IPS DF 6.9 (cell line): ENCODE measurements at regions not wholly inside any gene's neighbourhood (a gene's known extent, or its start where the extent isn't known, plus 50 kb on each side); places are given as distances from the start of the nearest gene placed in this dataset.

ENCODE experiments used
- DNase-seq: peaks from one replicate; pipeline ENCODE4 v3.0.0-alpha.2; 2013; ENCODE audit warnings: low read depth, low spot score
- H3K27ac ChIP-seq: one replicate; pipeline ENCODE4 v1.5.1; 2013; ENCODE audit warnings: low read length, control low read depth
- H3K27me3 ChIP-seq: 2 replicates; pipeline ENCODE4 v1.6.1; 2013; ENCODE audit warnings: mild to moderate bottlenecking, low read length; ENCODE audit not compliant: control insufficient read depth, insufficient read depth
- H3K36me3 ChIP-seq: 2 replicates; pipeline ENCODE4 v1.6.1; 2013; ENCODE audit warnings: low read length; ENCODE audit not compliant: control insufficient read depth, insufficient read depth
- H3K4me1 ChIP-seq: 2 replicates; pipeline ENCODE4 v1.6.1; 2013; ENCODE audit warnings: low read length; ENCODE audit not compliant: control insufficient read depth, insufficient read depth
- H3K4me3 ChIP-seq: 2 replicates; pipeline ENCODE4 v1.5.1; 2013; ENCODE audit warnings: mild to moderate bottlenecking, low read length
- H3K9me3 ChIP-seq: 2 replicates; pipeline ENCODE4 v1.6.1; 2013; ENCODE audit warnings: low read length, inconsistent platforms; ENCODE audit not compliant: control insufficient read depth, insufficient read depth
- WGBS: extraction: QIAGEN DNeasy Blood & Tissue Kit; methylation state at CpG from one replicate; pipeline ENCODE4 v1.1.7; 2013; ENCODE audit warnings: mixed read lengths, missing lambda C conversion rate; ENCODE audit not compliant: insufficient read length, insufficient coverage; 5-methylcytosine and 5-hydroxymethylcytosine counted together

DNA sequence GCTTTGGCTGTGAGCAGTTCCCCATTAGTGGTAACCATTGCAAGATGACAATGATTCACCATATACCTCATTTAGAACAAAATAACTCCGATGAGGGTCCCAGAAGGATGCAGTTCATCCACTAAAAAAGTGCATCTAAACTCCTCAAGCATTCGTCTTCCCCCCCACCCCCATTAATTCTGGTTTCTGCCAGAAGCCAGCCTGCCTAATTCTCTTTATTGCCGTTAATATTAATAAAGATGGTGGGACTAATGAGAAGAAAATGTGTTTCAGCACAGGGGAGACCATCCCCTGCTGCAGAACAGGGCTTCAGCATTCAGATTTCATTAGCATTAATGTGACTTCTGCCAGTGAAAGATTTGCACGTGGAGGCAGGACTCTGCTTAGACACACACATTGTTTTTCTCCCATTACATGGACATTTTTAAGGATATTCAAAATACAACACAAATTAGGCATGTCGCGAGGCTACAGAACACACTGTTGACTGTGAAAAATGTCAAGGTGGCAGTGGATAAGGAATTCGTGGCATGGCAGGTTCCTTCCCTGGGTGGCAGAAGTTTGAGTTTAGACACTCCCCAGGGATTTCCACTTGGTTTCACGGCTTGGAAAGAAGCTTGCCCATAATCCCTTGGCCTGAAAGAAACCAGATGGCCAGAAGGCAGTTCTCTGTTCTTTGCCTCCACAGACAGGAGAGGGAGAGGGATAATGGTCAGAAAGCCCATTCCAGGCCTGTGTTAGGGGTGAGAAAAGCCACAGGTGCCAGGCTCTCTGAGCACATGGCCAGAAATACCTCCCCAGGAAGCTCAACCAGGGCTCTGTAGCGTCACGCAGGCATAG lies 236.5 kb downstream of the FOXO1 start:
- Histone ChIP-seq H3K4me1 (no peaks in the 10 kb centered on the region), H3K36me3 (no peaks in the 10 kb centered on the region), H3K27ac (no peak overlapping the region), H3K27me3 (no peaks in the 10 kb centered on the region), H3K4me3 (no peak overlapping the region), H3K9me3 (no peaks in the 10 kb centered on the region)
- no CpG with 5 or more reads among the region's 10 CpGs for WGBS
- no peak for DNase-seq

- H3K27me3 ChIP-seq: no peaks in the 10 kb centered on the region
- no peak overlapping the region for H3K27ac ChIP-seq
- no peaks in the 10 kb centered on the region for H3K9me3 ChIP-seq
- no peak overlapping the region for H3K4me3 ChIP-seq
- H3K36me3 ChIP-seq: no peaks in the 10 kb centered on the region
- no CpG with 5 or more reads among the region's 5 CpGs for WGBS
- DNase-seq: no peak
- H3K4me1 ChIP-seq: no peaks in the 10 kb centered on the region
Observed at GRCh38 chr13:40432018-40432978, 234.1 kb downstream of the FOXO1 start.

GRCh38 chr13:40433001-40433400 lies 233.4 kb downstream of the FOXO1 start:
- WGBS: no CpG with 5 or more reads among the region's 6 CpGs
- H3K27ac ChIP-seq: no peak overlapping the region

GRCh38 chr13:40433577-40433976 lies 232.9 kb downstream of the FOXO1 start:
- Histone ChIP-seq H3K27ac (no peak overlapping the region), H3K4me3 (no peak overlapping the region), H3K36me3 (no peaks in the 10 kb centered on the region), H3K27me3 (no peaks in the 10 kb centered on the region), H3K4me1 (no peaks in the 10 kb centered on the region), H3K9me3 (no peaks in the 10 kb centered on the region)
- no CpG with 5 or more reads among the region's 4 CpGs for WGBS
- DNase-seq: no peak

More at GRCh38 chr13:40433001-40433400, 233.4 kb downstream of the FOXO1 start:
- Histone ChIP-seq H3K9me3 (no peaks in the 10 kb centered on the region), H3K4me3 (no peak overlapping the region), H3K36me3 (no peaks in the 10 kb centered on the region), H3K27me3 (no peaks in the 10 kb centered on the region), H3K4me1 (no peaks in the 10 kb centered on the region)
- no peak for DNase-seq

DNA sequence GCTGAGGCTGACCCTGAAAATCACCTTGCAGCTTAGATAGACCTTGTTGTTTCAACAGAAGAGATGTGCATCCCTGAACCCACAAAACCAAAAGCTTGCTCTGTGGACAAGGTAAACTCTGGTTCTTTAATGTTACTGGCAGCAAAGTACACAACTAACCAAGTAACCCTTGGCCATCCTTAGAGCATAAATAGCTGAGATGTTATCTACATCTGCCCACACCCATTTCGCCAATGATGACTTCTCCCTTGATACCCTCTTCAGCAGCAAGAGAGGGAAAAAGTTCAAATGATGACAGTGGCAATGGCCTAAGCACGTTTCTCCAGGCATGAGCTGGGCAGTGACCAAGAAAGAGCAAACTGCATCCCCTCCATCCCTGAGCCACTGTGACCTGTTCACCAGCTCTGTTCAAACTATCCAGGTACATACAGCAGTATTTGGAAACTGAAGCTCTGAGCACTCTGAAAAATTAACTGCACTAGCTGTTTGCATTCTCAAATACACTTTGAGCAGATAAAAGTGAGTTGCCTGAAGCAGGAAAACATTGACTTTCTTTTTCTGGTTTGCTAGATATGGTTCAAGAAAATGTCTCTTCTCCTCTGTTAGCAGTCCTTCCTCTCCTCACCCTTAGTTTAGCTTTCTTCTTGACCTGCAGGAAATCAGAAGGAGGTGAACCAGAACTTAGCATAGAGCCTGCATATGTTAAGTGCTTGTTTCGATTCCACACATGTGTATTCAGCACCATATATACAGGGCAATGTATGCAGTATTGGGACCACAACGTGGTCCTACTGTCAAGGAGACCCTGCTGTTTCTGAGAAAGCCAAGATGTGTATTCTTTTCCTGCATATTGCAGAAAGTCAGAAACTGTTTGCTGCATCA lies 231.7 kb downstream of the FOXO1 start:
- H3K36me3 ChIP-seq: no peaks in the 10 kb centered on the region
- no peaks in the 10 kb centered on the region for H3K4me1 ChIP-seq
- WGBS: no CpG with 5 or more reads among the region's 4 CpGs
- no peaks in the 10 kb centered on the region for H3K9me3 ChIP-seq
- H3K27me3 ChIP-seq: no peaks in the 10 kb centered on the region
- H3K4me3 ChIP-seq: no peak overlapping the region
- no peak for DNase-seq
- H3K27ac ChIP-seq: no peak overlapping the region

GRCh38 chr13:40438022-40438680 lies 228.3 kb downstream of the FOXO1 start:
- Histone ChIP-seq H3K9me3 (no peaks in the 10 kb centered on the region), H3K4me3 (no peak overlapping the region), H3K27ac (no peak overlapping the region), H3K27me3 (no peaks in the 10 kb centered on the region), H3K36me3 (no peaks in the 10 kb centered on the region), H3K4me1 (no peaks in the 10 kb centered on the region)
- DNase-seq: no peak
- no CpG with 5 or more reads among the region's 6 CpGs for WGBS

- Histone ChIP-seq H3K9me3 (no peaks in the 10 kb centered on the region), H3K4me1 (no peaks in the 10 kb centered on the region), H3K4me3 (no peak overlapping the region), H3K27ac (no peak overlapping the region), H3K36me3 (no peaks in the 10 kb centered on the region), H3K27me3 (no peaks in the 10 kb centered on the region)
- DNase-seq: no peak
- no CpG with 5 or more reads among the region's 12 CpGs for WGBS
Observed at GRCh38 chr13:40438999-40439797, 227.2 kb downstream of the FOXO1 start.

DNA sequence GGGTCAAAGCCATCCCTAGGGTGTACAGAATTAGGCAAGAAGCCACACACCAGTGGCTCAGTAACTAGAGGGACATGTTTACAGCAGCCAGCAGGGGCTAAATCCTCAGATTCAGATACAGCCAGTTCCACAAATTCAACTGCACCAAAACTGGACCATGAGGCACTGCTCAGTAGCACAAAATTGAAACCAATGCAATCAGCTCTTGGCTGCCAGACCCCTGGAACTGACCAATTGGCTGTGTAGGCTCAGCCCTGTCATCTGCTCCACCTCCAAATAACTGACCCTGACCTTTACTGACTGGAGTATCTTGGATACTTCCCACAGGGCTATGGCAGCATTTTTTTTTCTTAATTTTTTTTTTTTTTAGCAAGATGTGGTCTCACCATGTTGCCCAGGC lies 226.5 kb downstream of the FOXO1 start:
- Histone ChIP-seq H3K27me3 (no peaks in the 10 kb centered on the region), H3K9me3 (no peaks in the 10 kb centered on the region), H3K36me3 (no peaks in the 10 kb centered on the region), H3K4me3 (no peak overlapping the region), H3K27ac (no peak overlapping the region), H3K4me1 (no peaks in the 10 kb centered on the region)
- DNase-seq: no peak

GRCh38 chr13:40440990-40441820 lies 225.2 kb downstream of the FOXO1 start:
- Histone ChIP-seq H3K9me3 (no peaks in the 10 kb centered on the region), H3K4me1 (no peaks in the 10 kb centered on the region), H3K27me3 (no peaks in the 10 kb centered on the region), H3K36me3 (no peaks in the 10 kb centered on the region), H3K4me3 (no peak overlapping the region), H3K27ac (no peak overlapping the region)
- DNase-seq: no peak
- no CpG with 5 or more reads among the region's 9 CpGs for WGBS
